22Rv1 (cell line): ENCODE measurements at regions not wholly inside any gene's neighbourhood (a gene's known extent, or its start where the extent isn't known, plus 50 kb on each side); places are given as distances from the start of the nearest gene placed in this dataset.
"Not testable (repeated sequence)": the region's sequence is repeated elsewhere in the genome, so short reads cannot be mapped to it uniquely, and the experiment has no call there.

ENCODE experiments used
- ZFX ChIP-seq: fragments of 450-650 bp; IDR thresholded peaks from 2 replicates; pipeline ENCODE4 v1.6.1; 2017; ENCODE audit warnings: antibody characterized with exemption, borderline replicate concordance
- TF ChIP-seq, protein P1 (sequence below): fragments of 450-650 bp; IDR thresholded peaks from 2 replicates; pipeline ENCODE4 v1.5.1; 2017; ENCODE audit warnings: mild to moderate bottlenecking

DNA sequence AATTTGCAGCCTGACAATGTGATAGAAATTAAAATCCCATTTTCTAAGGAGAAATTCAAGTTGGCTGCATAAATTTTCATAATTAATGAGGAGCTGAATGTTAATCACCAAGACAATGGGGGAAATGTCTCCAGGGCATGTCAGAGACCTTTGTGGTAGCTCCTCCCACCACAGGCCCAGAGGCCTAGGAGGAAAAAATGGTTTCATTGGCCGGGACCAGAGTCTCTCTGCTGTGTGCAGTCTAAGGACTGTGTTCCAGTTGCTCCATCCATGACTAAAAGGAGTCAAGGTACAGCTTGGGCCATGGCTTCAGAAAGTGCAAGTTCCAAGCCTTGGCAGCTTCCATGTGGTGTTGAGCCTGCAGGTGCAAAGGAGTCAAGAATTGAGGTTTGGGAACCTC is 187.6 kb upstream of the FRG1 start:
- TF ChIP-seq, protein P1, sequence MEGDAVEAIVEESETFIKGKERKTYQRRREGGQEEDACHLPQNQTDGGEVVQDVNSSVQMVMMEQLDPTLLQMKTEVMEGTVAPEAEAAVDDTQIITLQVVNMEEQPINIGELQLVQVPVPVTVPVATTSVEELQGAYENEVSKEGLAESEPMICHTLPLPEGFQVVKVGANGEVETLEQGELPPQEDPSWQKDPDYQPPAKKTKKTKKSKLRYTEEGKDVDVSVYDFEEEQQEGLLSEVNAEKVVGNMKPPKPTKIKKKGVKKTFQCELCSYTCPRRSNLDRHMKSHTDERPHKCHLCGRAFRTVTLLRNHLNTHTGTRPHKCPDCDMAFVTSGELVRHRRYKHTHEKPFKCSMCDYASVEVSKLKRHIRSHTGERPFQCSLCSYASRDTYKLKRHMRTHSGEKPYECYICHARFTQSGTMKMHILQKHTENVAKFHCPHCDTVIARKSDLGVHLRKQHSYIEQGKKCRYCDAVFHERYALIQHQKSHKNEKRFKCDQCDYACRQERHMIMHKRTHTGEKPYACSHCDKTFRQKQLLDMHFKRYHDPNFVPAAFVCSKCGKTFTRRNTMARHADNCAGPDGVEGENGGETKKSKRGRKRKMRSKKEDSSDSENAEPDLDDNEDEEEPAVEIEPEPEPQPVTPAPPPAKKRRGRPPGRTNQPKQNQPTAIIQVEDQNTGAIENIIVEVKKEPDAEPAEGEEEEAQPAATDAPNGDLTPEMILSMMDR: not testable (repeated sequence)
- not testable (repeated sequence) for TF ChIP-seq ZFX
